ENCODE measurements at regions not wholly inside any gene's neighbourhood (a gene's known extent, or its start where the extent isn't known, plus 50 kb on each side); places are given as distances from the start of the nearest gene placed in this dataset.
"Not testable (repeated sequence)": the region's sequence is repeated elsewhere in the genome, so short reads cannot be mapped to it uniquely, and the experiment has no call there.

DNA sequence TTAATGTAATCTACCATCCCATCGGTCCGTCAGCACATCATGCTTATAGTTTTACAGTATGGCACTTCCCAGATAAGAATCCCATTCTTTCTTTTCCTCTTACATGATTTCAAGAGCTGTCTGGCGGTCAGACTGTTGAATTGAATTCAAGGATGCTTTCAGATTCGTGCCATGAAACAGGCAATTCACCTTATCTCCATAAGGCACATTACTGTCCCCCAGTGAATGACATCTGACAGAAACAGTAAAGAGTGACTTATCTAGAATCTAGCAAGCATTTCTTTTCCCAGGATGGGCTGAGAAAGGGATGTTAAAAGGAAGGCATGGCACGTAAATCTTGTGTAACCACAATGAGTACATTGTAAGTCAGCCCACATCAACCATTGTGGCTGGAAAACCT is 61.1 kb upstream of the SEM1 start:
- no peak overlapping the region for H3K4me3 ChIP-seq (ENCODE audit: control insufficient read depth, low read depth, low read length)
- TF ChIP-seq, protein P1, sequence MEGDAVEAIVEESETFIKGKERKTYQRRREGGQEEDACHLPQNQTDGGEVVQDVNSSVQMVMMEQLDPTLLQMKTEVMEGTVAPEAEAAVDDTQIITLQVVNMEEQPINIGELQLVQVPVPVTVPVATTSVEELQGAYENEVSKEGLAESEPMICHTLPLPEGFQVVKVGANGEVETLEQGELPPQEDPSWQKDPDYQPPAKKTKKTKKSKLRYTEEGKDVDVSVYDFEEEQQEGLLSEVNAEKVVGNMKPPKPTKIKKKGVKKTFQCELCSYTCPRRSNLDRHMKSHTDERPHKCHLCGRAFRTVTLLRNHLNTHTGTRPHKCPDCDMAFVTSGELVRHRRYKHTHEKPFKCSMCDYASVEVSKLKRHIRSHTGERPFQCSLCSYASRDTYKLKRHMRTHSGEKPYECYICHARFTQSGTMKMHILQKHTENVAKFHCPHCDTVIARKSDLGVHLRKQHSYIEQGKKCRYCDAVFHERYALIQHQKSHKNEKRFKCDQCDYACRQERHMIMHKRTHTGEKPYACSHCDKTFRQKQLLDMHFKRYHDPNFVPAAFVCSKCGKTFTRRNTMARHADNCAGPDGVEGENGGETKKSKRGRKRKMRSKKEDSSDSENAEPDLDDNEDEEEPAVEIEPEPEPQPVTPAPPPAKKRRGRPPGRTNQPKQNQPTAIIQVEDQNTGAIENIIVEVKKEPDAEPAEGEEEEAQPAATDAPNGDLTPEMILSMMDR (conservative IDR thresholded peaks at IDR 0.05; ENCODE audit: control insufficient read depth, insufficient read depth, low read depth, low read length), result no peak
- no peak for DNase-seq (ENCODE audit: low read depth)

DNA sequence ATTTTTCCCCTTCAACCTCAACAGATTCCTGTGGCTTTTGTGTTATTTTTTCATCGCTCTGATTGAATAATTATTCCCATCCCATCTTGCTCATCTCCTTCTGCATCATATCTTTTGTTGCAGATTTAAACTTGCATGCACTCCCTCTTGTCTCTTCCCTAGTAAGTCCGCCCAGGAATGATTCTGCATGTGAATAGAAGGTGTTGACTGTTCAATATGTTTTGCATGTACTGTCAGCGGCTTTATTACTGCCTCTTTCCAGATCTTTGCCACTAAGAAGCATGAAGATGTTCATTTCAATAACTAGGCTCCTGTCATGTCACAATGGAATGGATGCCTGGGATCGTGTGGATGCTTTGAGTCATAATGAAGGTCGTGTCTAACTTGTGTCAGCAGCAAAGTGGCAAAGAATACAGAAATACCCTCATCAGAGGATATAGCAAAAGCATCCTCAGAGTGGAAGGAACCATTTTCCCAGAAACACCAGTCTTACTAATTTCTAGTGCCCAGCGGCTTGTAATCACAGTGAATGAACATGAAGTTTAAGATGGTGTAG is 62.6 kb upstream of the SEM1 start:
- TF ChIP-seq, protein P1 (conservative IDR thresholded peaks at IDR 0.05; ENCODE audit: control insufficient read depth, insufficient read depth, low read depth, low read length), result no peak
- no peak overlapping the region for H3K4me3 ChIP-seq (ENCODE audit: control insufficient read depth, low read depth, low read length)
- DNase-seq (ENCODE audit: low read depth), result no peak

DNA sequence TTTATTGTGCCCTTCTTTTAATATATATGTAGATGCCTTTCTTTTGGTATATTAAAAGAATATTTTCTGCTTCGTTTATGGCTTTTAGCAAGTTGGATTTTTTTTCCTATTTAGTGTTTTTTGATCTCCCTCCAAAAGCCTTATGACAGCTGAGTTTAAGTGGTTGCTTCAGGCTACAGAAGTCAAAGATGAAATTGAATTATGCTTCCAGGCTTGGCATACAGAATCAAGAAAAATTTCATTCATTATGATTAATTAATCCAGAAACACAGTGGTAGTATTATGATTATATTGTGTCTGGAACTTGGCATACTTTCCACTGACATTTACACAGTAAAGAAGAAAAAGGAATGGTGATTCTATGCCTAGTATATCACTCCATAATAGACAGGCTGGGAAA is 63.8 kb upstream of the SEM1 start:
- TF ChIP-seq, protein P1 (conservative IDR thresholded peaks at IDR 0.05; ENCODE audit: control insufficient read depth, insufficient read depth, low read depth, low read length), result no peak
- no peak for DNase-seq (ENCODE audit: low read depth)
- no peak overlapping the region for H3K4me3 ChIP-seq (ENCODE audit: control insufficient read depth, low read depth, low read length)

DNA sequence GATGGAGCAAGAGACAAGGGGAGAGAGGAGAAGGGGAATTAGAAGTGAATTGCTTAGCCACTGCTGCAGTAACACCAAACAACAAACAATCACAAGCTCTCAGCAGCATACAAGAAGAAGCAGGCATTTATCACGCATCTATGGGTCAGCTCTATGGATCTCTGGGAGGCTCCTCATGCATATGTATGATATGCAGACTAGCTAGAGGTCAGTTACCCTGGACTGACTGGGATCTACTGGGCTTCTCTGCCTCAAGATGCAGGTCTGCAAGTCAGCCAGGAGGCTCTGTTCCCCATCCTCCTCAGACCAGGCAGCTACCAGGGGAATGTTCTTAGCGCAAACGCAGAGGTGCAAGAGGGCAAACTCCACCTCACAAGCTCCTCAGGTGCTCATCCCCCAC is 64.7 kb upstream of the SEM1 start:
- no peak for DNase-seq (ENCODE audit: low read depth)
- no peak overlapping the region for H3K4me3 ChIP-seq (ENCODE audit: control insufficient read depth, low read depth, low read length)
- TF ChIP-seq, protein P1 (conservative IDR thresholded peaks at IDR 0.05; ENCODE audit: control insufficient read depth, insufficient read depth, low read depth, low read length), result no peak

DNA sequence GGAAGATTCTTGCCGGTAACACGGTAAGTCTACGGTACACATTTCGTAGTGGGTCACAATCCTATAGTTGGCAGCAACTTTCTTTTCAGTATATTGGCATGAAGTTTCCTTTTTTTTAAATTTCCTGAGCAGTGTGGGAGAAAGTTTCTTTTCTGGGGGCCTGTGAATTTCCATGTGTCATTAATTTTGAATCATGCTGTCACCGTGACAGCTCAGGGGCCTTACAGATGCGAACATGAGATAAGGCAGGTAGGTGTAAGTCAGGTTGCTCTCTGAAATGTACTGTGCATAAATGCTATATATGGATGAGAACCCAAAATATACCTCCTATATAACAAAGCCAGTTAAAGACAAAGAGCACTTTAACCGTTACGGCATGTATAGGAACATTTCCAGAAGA is 65.4 kb upstream of the SEM1 start:
- H3K4me3 ChIP-seq (ENCODE audit: control insufficient read depth, low read depth, low read length), result no peak overlapping the region
- no peak for DNase-seq (ENCODE audit: low read depth)
- TF ChIP-seq, protein P1 (conservative IDR thresholded peaks at IDR 0.05; ENCODE audit: control insufficient read depth, insufficient read depth, low read depth, low read length), result no peak

DNA sequence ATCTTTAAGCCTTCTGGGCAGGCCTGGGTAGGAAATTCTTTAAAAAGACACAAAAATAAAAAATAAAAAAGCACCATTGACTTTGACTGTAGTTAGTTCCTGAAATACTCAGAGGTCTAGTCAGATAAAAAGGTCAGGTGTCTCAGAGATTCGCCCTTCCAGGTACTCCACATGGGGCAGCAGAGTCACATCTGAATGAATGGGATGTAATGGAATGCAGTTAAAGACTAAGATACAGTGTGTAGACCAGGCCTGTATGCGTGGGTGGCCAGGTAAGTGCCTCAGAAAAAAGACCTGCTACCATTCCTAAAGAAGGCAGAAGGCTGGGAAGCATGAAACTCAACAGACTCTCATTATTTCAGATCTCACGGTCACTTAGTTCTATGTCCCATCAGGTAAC is 68.6 kb upstream of the SEM1 start:
- H3K4me3 ChIP-seq (ENCODE audit: control insufficient read depth, low read depth, low read length), result no peak overlapping the region
- DNase-seq (ENCODE audit: low read depth), result no peak
- TF ChIP-seq, protein P1 (conservative IDR thresholded peaks at IDR 0.05; ENCODE audit: control insufficient read depth, insufficient read depth, low read depth, low read length), result no peak

DNA sequence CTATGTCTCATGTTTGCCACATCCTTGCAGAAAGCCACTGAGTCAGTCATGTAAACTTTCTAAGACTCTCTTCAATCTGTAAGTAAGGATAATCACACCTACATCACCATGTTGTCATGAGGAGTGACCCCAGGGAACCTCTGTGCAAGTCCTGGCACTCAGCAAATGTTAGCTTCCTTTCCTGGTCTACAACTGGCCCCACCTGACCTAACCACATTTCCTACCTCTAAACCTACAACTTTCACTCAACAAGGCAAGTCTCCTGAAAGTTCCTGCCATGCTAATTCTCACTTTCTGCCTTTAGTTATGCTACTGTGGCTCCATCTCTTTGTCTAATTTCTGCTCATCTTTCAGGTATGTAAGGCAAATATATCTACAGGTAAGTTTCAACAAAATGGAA is 72.3 kb upstream of the SEM1 start:
- no peak for DNase-seq (ENCODE audit: low read depth)
- TF ChIP-seq, protein P1 (conservative IDR thresholded peaks at IDR 0.05; ENCODE audit: control insufficient read depth, insufficient read depth, low read depth, low read length), result no peak
- no peak overlapping the region for H3K4me3 ChIP-seq (ENCODE audit: control insufficient read depth, low read depth, low read length)

DNA sequence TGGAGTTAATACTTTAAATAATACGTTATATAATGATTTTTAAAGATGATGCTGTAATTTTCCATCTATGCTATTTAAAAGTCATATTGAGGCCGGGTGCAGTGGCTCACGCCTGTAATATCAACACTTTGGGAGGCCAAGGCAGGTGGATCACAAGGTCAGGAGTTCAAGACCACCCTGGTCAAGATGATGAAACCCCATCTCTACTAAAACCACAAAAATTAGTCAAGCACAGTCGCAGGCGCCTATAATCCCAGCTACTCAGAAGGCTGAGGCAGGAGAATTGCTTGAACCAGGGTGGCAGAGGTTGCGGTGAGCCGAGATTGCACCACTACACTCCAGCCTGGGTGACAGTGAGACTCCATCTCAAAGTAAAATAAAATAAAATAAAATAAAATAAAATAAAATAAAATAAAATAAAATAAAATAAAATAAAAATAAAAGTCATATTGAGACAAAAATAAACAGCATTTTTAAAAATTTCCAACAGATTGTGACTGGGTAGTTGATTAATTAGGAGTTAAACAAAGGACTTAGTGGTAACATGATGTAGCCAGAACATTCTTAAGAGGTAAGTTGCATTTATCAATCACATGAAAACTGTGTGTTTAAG is 73.1 kb upstream of the SEM1 start:
- DNase-seq (ENCODE audit: low read depth); H3K4me3 ChIP-seq (ENCODE audit: control insufficient read depth, low read depth, low read length): not testable (repeated sequence)
